Nephron progenitor cell (in vitro differentiated cells): ENCODE measurements at regions not wholly inside any gene's neighbourhood (a gene's known extent, or its start where the extent isn't known, plus 50 kb on each side); places are given as distances from the start of the nearest gene placed in this dataset.

Source experiments
- DNase-seq: peaks from one replicate; pipeline ENCODE4 v3.0.0; 2021
- H3K27ac Mint-ChIP-seq: 2 replicates; pipeline ENCODE4 v1.8.0; 2021; ENCODE audit warnings: mild to moderate bottlenecking, moderate library complexity, mixed read lengths
- H3K27me3 Mint-ChIP-seq: 2 replicates; pipeline ENCODE4 v1.8.0; 2021; ENCODE audit warnings: mild to moderate bottlenecking, low read depth, mixed read lengths; ENCODE audit not compliant: poor library complexity
- H3K36me3 Mint-ChIP-seq: 2 replicates; pipeline ENCODE4 v1.8.0; 2021; ENCODE audit warnings: low read depth, mixed read lengths
- H3K4me1 Mint-ChIP-seq: 2 replicates; pipeline ENCODE4 v1.8.0; 2021; ENCODE audit warnings: mixed read lengths
- H3K4me3 Mint-ChIP-seq: 2 replicates; pipeline ENCODE4 v1.8.0; 2021; ENCODE audit warnings: mild to moderate bottlenecking, moderate library complexity, mixed read lengths
- H3K9me3 Mint-ChIP-seq: 2 replicates; pipeline ENCODE4 v1.8.0; 2021; ENCODE audit warnings: mild to moderate bottlenecking, moderate library complexity, mixed read lengths
- CTCF ChIP-seq: fragments of 200-600 bp; sonication (generic); IDR thresholded peaks from 2 replicates; pipeline ENCODE4 v1.5.0; 2021; ENCODE audit warnings: antibody characterized with exemption

GRCh38 chr2:228902176-228902575 is 368.9 kb downstream of the PID1 start:
- Mint-ChIP-seq H3K4me1 (no peaks in the 10 kb centered on the region), H3K9me3 (no peaks in the 10 kb centered on the region), H3K27ac (no peak overlapping the region), H3K36me3 (no peaks in the 10 kb centered on the region), H3K4me3 (no peak overlapping the region), H3K27me3 (peaks cover 8% of the 10 kb centered on the region)
- DNase-seq: no peak
- TF ChIP-seq CTCF: no peak

- TF ChIP-seq CTCF: no peak
- Mint-ChIP-seq H3K27me3 (peaks cover 5% of the 10 kb centered on the region), H3K9me3 (no peaks in the 10 kb centered on the region), H3K4me1 (no peaks in the 10 kb centered on the region), H3K27ac (no peak overlapping the region), H3K36me3 (no peaks in the 10 kb centered on the region), H3K4me3 (no peak overlapping the region)
- no peak for DNase-seq
Measured at GRCh38 chr2:228901531-228901930, 369.6 kb downstream of the PID1 start.

- DNase-seq: no peak
- H3K27ac Mint-ChIP-seq: no peak overlapping the region
- H3K27me3 Mint-ChIP-seq: peaks cover 3% of the 10 kb centered on the region
- H3K9me3 Mint-ChIP-seq: no peaks in the 10 kb centered on the region
- H3K4me1 Mint-ChIP-seq: no peaks in the 10 kb centered on the region
- no peak overlapping the region for H3K4me3 Mint-ChIP-seq
- no peak for TF ChIP-seq CTCF
- no peaks in the 10 kb centered on the region for H3K36me3 Mint-ChIP-seq
Measured at GRCh38 chr2:228878138-228878537, 392.9 kb downstream of the PID1 start.

- DNase-seq: no peak
- Mint-ChIP-seq H3K4me1 (no peaks in the 10 kb centered on the region), H3K27ac (no peak overlapping the region), H3K9me3 (no peaks in the 10 kb centered on the region), H3K4me3 (no peak overlapping the region), H3K36me3 (no peaks in the 10 kb centered on the region), H3K27me3 (peaks cover 3% of the 10 kb centered on the region)
- TF ChIP-seq CTCF: no peak
Measured at GRCh38 chr2:228876276-228876675, 394.8 kb downstream of the PID1 start.

GRCh38 chr2:228875152-228875900 is 395.8 kb downstream of the PID1 start:
- DNase-seq: no peak
- Mint-ChIP-seq H3K27ac (no peak overlapping the region), H3K4me1 (no peaks in the 10 kb centered on the region), H3K27me3 (no peaks in the 10 kb centered on the region), H3K9me3 (no peaks in the 10 kb centered on the region), H3K36me3 (no peaks in the 10 kb centered on the region), H3K4me3 (no peak overlapping the region)
- no peak for TF ChIP-seq CTCF

- DNase-seq: no peak
- Mint-ChIP-seq H3K27me3 (no peaks in the 10 kb centered on the region), H3K4me1 (no peaks in the 10 kb centered on the region), H3K4me3 (no peak overlapping the region), H3K9me3 (peaks cover 5% of the 10 kb centered on the region), H3K36me3 (no peaks in the 10 kb centered on the region), H3K27ac (no peak overlapping the region)
- no peak for TF ChIP-seq CTCF
Measured at GRCh38 chr2:228871012-228871411, 400.1 kb downstream of the PID1 start.
